HG02763 (cell line): ENCODE measurements at regions not wholly inside any gene's neighbourhood (a gene's known extent, or its start where the extent isn't known, plus 50 kb on each side); places are given as distances from the start of the nearest gene placed in this dataset.

Experiments
- ATAC-seq: cut with Tn5 transposase; IDR thresholded peaks from one replicate; pipeline ENCODE4 v1.9.1; 2021; ENCODE audit warnings: mild to moderate bottlenecking, moderate library complexity; ENCODE audit not compliant: unreplicated experiment

DNA sequence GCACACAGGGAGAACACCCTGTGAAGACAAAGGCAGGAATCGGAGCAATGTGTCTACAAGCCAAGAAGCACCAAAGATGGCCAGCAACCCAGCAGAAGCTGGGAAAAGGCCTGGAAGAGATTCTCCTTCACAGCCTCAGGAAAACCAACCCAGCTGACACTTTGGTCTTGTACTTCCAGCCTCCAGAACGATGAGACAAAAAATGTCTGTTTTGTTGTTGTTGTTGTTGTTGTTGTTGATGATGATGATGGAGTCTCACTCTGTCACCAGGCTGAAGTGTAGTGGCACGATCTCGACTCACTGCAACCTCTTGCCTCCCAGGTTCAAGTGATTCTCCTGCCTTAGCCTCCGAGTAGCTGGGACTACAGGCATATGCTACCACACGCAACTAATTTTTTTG lies 157.3 kb downstream of the ETS2 start:
- ATAC-seq, result no peak

DNA sequence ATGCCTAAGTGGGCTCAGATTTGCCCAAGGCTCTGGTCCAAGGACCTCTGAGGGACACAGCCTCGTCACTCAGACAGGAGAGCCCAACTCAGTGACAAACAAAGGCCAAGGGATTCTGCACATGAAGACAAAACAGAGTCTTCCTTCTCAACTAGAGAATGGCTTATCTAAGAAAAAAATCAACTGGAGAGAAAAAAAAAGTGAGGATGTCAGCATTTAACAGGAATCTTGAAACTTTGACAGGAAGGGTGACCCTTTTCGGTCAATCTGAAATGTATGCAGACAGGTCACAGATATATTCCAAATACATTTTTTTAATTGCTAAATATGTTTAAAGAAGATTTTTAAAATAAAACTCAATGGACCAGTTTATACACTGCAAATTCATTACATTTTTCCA lies 154.5 kb downstream of the ETS2 start:
- no peak for ATAC-seq

DNA sequence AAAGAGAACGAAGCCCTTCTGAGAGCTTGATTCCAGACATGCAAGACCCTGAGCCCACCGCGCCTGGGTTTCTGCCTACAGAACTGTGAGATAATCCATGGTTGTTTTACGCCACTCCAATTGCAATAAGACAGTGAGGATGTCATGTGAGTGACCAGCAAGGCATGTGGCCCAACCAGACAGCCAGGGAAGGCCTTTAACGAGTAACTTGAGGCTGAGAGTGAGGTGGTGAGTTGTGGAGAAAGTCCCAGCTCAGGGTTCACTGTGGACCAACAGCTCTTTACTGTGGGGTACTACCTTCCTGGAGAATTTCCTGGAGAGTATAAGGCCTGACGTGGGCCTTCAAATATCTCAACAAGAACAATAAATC lies 153.9 kb downstream of the ETS2 start:
- no peak for ATAC-seq

DNA sequence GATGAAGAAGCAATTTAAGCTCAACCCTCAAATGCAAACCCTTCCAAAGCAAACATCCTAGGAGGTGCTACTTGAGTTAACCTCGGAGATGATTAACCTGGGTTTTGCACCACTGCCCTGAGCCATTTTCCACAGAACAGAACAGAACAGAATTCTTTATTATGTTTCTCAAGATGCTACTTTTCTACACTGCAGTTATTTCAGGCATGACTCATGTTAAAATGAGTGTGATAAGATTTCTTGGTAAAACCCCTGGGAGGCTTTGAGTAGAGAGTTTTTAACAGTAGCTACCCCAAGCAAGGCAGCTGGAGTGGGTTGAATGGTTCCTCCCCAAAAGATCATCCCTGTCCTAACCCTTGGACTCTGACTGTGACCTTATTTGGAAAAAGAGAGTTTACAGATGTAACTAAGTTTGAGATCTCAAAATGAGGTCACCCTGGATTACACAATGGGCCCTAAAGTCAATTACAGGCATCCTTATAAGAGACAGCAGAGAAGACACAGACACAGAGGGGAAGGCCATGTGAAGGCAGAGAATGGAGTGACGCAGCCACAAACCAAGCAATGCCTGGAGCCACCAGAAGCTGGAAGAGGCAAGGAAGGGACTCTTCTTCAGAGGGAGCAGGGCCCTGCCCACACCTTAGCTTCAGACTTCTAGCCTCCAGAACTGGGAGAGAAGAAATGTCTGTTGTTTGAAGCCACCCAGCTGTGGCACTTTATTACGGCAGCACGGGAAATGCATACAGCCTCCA lies 153.4 kb downstream of the ETS2 start:
- ATAC-seq, result no peak

DNA sequence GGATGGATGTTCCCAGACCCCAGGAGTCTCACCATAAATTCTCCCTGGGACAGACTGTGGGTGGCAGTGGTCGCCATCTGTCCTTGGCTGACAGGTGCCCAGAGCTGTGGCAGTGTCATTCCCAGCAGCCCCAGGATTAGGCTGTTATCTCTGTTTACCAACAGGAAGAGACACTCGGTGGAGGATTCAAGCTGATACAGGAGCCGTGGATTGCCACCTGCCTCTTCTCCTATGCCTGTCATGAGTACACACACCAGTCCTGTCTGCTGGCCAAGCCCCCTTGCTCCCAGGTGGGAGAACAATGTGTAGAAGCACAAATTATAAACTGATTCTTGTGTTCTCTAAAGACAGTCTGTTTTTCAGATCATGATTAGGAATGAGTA lies 152.6 kb downstream of the ETS2 start:
- no peak for ATAC-seq

DNA sequence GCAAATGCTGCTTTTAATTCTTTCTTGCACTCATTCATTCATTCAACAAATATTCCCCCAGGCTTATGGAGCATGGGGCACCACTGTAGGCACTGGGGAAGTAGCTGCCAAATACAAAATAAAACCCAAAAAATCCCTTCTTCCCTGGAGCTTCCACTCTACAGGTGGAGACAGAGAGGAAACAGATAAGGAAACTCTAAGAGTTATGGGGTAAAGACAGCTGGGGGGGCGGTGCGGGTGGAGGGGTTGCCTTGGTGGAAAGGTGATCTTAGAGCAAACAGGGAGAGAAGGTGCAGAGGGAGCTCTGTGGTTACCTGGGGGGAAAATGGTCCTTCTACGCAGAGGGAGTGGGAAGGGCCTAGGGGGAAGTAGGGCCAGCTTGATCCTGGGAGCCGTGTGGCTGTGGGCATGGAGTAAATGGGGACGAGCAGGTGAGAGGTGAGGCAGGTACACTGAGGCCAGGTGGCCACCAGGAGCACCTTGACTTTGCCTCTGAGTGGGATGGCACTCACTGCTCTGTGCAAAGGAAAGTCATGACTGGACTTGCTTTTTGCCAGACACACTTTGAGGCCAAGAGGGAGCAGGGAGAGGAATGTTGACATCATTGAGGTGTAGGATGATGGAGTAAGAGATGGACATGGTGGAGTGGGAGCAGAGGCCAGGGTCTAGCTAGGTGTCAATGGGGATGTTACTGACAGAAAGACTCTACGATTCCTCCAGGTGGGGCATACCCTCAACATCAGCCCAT lies 152.0 kb downstream of the ETS2 start:
- no peak for ATAC-seq

DNA sequence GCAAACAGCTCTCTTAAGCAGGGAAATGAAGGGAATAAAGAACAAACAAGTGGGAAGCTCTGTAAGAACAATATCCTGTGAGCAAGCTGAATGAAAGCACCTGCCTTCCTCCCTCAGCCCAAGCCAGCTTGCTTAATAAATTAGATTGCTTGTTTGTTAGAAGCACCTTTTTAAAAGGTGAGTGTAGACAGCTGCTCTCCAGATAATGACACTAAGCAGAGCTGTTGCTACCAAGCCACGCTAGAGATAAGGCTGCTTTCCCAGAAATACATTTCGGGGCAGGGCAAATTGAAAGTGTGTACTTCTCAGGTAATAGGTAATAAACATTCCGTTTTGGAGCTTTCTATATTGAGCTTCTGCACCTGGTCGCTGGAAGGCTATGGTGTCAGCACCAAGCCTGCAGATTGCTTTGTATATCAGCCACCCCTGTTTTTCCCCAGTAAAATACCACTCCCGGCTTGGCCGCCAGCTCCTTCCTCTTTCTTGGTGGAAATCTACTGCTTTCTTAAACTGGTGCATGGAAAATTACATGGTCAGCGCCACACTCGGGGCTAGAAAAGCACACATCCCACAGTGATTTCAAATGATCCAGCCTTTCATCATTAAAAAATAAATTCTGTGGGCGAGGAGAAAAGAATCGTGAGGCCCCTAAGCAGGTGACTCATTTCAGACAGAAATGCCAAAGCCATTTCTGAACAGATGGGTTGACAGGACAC lies 151.3 kb downstream of the ETS2 start:
- ATAC-seq, result no peak

DNA sequence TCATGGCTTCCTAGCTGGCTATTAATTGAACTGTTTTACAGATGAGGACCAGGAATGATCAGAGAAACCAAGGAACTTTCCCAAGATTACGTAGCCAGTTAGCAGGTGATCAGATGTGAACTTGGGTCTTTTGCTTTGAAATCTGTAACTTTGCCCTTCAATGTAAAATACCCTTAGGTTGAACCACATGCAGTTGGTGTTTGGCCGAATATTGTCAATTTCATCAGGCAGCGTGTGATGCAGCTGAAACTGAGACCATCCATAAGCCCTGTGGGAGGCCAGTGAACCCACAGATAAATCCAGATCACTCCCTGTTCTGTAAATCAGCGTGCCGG lies 150.8 kb downstream of the ETS2 start:
- no peak for ATAC-seq

DNA sequence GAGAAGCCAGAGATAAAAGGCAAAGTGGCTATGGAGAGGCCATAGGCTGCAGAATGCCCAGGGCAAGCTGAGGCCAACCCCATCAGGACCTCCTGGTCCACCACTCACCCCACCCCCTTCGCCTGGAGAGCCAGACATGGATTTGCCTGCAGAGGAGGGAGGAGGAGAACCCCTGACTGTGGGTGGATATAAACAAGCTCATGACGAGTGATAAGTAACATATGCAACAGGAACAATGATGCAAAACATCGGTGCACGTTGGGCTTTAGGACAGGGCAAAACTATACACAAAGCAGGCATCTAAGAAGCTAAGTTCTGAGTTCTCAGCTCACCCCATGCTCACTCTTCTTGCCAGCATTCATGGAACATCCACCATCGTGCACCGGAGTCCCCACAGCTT lies 150.3 kb downstream of the ETS2 start:
- no peak for ATAC-seq

DNA sequence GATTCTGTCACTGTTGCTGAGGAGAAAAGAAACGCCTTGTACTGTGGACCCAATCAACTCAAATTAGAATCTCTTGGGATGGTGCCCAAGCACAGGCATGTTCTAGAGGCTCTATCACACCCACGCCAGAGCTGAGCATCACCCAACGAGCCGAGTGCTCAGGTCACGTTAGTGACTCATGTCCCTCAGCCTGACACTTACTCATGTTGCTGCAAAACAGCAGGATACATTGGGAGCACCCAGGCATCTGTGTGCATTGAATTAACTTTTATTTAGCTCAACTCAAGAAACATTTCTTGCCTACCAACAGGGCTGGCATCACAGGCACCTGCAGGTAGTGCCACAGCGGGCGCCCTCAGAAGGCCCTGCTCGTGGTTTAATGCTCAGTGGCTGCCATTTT lies 149.8 kb downstream of the ETS2 start:
- no peak for ATAC-seq

DNA sequence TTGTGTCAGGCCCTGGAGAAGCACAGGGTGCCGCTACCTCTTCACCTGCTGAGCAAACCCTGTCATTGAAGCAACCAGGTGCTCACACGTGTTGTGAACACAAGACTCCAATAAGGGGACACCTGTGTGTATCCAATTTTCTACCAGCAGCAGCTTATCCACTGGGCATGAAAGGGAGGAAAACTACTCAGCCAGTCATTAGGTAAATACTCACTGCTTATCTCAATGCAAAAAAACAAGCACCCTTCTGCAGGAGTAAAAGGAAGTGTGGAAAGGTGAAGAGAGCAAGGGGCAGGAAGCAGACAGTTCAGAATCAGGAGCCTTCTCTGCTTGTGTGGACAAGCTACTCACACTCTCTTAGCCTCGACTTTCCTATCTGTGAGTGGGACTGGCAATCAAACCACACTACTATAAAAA lies 148.9 kb downstream of the ETS2 start:
- ATAC-seq, result no peak

DNA sequence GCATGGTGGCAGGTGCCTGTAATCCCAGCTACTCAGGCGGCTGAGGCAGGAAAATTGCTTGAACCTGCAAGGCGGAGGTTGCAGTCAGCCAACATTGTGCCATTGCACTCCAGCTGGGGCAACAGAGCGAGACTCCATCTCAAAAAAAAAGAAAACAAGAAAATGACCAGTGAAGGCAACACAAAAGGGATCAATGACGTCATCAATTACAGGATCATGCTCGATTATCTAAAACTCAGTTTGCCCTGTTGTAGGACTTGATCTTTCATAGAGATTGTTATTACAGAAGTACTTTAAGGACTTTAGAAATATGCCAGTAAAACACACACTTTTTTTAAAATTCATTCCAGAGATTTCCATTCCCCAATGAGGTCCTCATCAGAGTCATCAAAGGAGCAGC lies 147.8 kb downstream of the ETS2 start:
- no peak for ATAC-seq

DNA sequence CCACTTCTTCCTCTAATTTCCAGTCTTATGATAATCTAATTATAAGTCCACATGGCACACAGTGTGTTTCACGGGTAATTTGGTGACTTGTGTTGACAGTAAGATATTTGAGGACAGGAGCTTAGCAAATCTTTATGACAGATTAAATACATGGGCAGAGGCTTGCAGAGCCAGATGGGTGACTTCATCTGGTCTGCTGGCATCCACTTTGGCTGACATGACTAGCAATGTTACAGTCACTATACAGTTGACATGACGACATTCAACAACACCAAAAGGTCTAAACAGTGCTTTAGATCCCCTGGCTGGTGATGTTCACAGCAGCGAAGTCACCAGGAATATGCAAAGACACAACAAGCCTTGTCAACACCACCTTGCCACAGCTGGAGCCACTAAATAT lies 147.2 kb downstream of the ETS2 start:
- ATAC-seq, result no peak

DNA sequence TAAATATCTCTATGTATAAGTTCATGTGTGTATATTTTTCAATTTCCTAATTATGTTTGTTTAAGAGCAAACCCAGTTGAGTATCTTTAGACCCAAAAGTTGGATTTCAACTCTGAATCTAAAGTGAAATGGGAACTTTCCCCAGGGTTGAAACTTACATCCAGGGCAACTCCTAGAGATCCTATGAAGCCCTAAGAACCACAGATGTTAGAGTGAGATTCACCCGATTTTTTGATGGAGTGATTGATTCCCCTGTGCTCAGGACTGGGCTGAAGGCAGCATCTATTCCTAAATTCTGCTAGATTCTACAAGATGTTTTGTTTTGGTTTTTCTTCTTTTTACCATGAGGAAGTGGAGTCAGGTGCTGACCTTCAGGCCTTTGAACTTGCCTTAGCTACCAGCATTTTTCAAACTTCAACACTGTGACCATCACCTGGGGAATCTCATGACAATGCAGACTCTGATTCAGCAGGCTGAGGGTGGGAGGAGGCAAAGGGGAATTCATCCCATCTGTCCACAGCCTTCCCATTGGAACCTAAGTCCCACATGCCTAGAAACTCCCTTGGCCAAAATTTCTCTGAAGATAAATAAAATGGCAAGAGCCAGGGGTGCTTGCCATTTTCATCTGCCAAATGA lies 145.5 kb downstream of the ETS2 start:
- ATAC-seq, result no peak

DNA sequence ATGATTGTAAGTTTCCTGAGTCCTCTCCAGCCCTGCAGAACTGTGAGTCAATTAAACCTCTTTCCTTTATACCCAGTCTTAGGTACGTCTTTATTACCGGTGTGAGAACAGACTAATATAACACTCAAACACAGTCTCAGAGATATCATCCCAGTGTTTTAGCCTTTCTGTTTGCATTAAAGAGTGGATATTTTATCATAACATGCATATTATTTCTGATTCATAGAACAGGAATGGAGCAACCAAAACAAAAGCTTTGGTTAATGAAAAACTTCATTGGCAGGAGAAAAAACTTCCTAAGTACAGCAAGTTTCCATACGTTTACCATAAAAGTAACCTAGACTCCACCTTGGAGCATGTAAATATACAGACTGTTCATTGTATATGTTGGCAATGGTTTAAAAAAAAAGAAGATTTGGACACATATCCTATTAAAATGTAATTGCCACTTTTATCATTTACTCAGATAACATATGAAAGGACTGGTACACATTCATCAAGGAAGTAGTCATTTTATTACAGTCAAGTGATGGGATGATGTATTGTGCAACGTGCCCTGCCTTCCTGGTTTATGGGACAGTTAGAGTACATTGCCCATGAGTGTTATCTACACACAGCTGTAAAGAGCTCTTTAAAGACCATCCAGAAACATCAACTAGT lies 144.8 kb downstream of the ETS2 start:
- no peak for ATAC-seq

DNA sequence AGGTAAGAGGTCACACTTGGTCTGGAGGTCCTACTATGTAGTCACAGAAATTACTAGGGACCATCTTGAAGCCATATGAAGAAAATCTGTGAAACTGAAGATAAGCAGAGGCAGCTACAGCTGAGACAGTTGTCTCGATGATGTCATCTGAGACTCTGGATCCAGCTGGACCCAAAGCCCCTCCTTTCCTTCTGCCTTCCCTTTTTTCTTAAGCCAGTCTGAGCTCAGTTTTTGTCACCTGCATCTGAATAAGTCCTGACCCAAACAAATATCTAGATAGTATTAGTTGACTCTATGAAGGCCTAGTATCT lies 143.3 kb downstream of the ETS2 start:
- ATAC-seq, result no peak

DNA sequence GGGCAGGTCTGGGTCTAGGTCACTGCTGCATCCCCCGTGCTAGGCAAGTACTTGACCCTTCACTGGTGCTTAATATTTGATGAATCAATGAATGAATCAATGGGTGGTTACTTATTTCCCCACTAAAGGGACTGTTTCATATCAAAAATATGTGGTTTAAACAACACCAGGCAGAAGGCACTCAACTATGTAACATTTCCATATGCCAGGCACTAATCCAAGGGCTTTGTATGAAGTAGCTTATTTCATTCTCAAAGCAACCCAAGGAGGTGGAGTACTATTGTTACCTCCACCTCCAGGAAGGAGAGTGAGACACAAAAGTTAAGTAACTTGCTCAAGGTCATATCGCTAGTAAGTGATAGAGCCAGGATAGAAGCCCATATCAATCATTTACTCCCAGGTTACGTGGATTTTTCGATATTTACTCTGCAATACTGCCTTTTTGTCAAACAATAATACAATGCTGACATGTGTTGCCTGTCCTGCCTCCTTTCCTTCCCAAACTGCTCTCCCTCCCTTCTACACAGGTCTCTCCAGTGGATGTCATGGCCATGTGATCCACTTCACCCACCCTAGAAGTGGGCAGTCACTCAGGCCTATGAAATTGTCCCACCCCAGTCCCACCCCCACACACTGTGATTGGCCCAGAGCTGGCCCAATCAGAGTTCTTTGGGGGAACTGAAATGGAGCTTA lies 142.8 kb downstream of the ETS2 start:
- ATAC-seq, result no peak

DNA sequence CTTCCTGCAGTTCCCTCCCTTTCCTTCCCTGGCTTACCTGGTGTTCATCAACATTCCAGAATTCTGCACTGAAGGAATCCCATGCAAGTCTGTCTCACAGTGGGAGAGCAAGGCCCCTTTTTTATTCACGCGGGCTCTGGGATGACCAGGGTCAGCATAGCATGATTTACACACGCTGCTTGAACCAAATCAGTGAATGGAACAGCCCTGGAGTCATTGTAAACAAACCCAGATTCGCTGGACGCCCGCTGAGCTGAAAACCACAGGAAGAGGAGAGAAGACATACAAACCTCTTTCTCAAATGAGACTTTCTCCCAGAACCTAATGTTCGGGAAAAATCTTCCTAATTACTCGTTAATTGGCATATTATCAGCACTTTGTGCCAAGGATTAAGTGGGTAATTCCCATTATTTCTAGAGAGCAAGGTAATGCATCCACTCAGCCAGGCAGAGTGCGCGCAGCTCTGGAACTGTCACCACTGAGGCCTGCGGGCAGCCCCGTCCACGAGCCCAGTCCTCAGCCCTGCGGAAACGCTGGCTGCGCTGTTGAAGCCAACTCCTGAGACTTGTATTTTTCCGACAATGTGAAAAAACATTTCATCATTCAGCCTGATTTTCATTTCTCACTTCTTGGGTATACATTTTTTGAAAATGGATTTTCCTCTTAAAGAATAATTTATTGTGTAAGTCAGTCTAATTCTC lies 140.0 kb downstream of the ETS2 start:
- no peak for ATAC-seq

DNA sequence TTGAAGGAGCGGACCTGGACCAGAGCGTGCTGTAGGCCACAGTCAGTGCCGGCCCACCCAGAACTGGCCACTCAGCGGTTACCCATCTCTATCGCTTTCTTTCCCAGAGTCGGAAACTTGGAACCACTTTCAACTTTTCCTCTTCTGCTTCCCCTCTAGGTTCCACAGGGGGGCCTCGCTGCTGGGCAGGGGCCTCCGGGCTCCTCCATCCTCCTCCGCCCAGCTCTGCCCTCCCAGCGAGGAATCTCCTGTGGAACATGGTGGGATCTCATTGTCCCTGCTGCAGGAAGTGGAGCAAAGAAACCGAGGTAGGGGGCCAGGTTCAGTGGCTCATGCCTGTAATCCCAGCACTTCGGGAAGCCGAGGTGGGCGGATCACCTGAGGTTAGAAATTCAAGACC lies 139.2 kb downstream of the ETS2 start:
- ATAC-seq, result no peak

DNA sequence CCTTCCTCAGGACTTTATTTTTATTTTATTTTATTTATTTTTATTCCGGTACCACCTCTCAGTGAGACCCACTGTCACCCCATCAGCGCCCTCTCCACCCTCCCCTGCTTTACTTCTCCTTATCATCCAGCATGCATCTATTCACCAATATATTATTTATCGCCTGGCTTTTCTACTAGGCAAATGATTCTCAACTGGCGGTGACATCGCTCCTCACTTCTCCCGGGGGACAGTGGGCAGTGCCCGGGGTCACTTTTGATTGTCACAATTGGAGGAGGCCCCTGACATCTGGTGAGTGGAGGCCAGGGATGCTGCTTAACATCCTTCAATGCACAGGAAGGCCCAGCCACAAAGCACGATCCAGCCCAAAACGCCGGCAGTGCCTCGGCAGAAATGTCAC lies 138.7 kb downstream of the ETS2 start:
- ATAC-seq, result no peak
